PC-3 (cell line): ENCODE measurements at regions not wholly inside any gene's neighbourhood (a gene's known extent, or its start where the extent isn't known, plus 50 kb on each side); places are given as distances from the start of the nearest gene placed in this dataset.

Experiments
- ATAC-seq: fragments of 200-7000 bp; cut with Tn5 transposase; 2 replicates; pipeline ENCODE4 v1.9.1; 2020; ENCODE audit warnings: mild to moderate bottlenecking, moderate library complexity
- BruUV-seq: library from RNA; stranded (reverse); fragments of 400-500 nt; replicated peaks from 2 replicates; lab custom pipeline; 2021; lab: Mats Ljungman, UMichigan
- CTCF ChIA-PET: fragments of 300-600 bp; sonication (Branson Sonifier 250); formaldehyde crosslinking; loops from one replicate; lab custom pipeline; 2022; ENCODE audit warnings: antibody characterized with exemption; lab: Charles Lee
- POLR2A ChIA-PET: fragments of 300-600 bp; sonication (Branson Sonifier 250); formaldehyde crosslinking; loops from one replicate; lab custom pipeline; 2022; ENCODE audit warnings: antibody characterized with exemption; ENCODE audit not compliant: unreplicated experiment; lab: Charles Lee
- DNase-seq: peaks from one replicate; pipeline ENCODE4 v3.0.0-alpha.2; 2015
- H2AFZ ChIP-seq: fragments of 300-600 bp; sonication (generic); 2 replicates; pipeline ENCODE4 v1.6.0; 2016; ENCODE audit warnings: antibody characterized with exemption, low read length
- H3F3A ChIP-seq: fragments of 300-600 bp; sonication (generic); one replicate; pipeline ENCODE4 v1.6.0; 2017; ENCODE audit warnings: antibody characterized with exemption, low read length, control low read depth, mild to moderate bottlenecking; ENCODE audit not compliant: unreplicated experiment
- H3K27ac ChIP-seq: fragments of 300-600 bp; sonication (generic); 2 replicates; pipeline ENCODE4 v1.5.1; 2016; ENCODE audit warnings: mild to moderate bottlenecking, low read length
- H3K27me3 ChIP-seq: fragments of 300-600 bp; sonication (generic); 2 replicates; pipeline ENCODE4 v1.6.1; 2016; ENCODE audit warnings: low read length, mixed read lengths
- H3K36me3 ChIP-seq: fragments of 300-600 bp; sonication (generic); 2 replicates; pipeline ENCODE4 v1.6.1; 2016; ENCODE audit warnings: low read depth, mixed run types, low read length, mixed read lengths
- H3K4me1 ChIP-seq: fragments of 300-600 bp; sonication (generic); 2 replicates; pipeline ENCODE4 v1.5.1; 2016; ENCODE audit warnings: low read length; ENCODE audit not compliant: insufficient read depth
- H3K4me2 ChIP-seq: fragments of 300-600 bp; sonication (generic); 2 replicates; pipeline ENCODE4 v1.6.0; 2016; ENCODE audit warnings: low read length
- H3K4me3 ChIP-seq: fragments of 300-600 bp; sonication (generic); 2 replicates; pipeline ENCODE4 v1.5.1; 2016; ENCODE audit warnings: mild to moderate bottlenecking, low read length, mixed read lengths
- H3K79me2 ChIP-seq: fragments of 300-600 bp; sonication (generic); 2 replicates; pipeline ENCODE4 v1.6.1; 2017; ENCODE audit warnings: low read length, mixed read lengths
- H3K9ac ChIP-seq: fragments of 300-600 bp; sonication (generic); 2 replicates; pipeline ENCODE4 v1.6.0; 2016; ENCODE audit warnings: mild to moderate bottlenecking, low read length
- H3K9me2 ChIP-seq: fragments of 300-600 bp; sonication (generic); replicated peaks from 2 replicates; pipeline ENCODE4 v1.6.1; 2016; ENCODE audit warnings: mixed run types, low read length, mixed read lengths
- H3K9me3 ChIP-seq: fragments of 300-600 bp; sonication (generic); 2 replicates; pipeline ENCODE4 v1.6.1; 2016; ENCODE audit warnings: low read length, mixed read lengths
- H4K20me1 ChIP-seq: fragments of 300-600 bp; sonication (generic); 2 replicates; pipeline ENCODE4 v1.6.1; 2016; ENCODE audit warnings: low read length, mixed read lengths
- EZH2 ChIP-seq: fragments of 300-600 bp; sonication (generic); IDR thresholded peaks from one replicate; pipeline ENCODE4 v1.6.1; 2017; ENCODE audit warnings: antibody characterized with exemption, mild to moderate bottlenecking, low read length; ENCODE audit not compliant: unreplicated experiment
- EZH2phosphoT487 ChIP-seq: fragments of 300-600 bp; sonication (generic); IDR thresholded peaks from 2 replicates; pipeline ENCODE4 v1.6.1; 2018; ENCODE audit warnings: mild to moderate bottlenecking, antibody characterized with exemption, low read length, borderline replicate concordance
- intact Hi-C: fragments of 100-400 bp; cut with micrococcal nuclease; formaldehyde crosslinking; loops from 2 replicates; pipeline ENCODE4 v1.9.0; 2023
- TF ChIP-seq, protein P1 (sequence below): fragments of 300-600 bp; sonication (generic); conservative IDR thresholded peaks from 2 replicates; pipeline ENCODE4 v1.5.1; 2017; ENCODE audit warnings: antibody characterized with exemption, low read depth, mild to moderate bottlenecking, low read length

DNA sequence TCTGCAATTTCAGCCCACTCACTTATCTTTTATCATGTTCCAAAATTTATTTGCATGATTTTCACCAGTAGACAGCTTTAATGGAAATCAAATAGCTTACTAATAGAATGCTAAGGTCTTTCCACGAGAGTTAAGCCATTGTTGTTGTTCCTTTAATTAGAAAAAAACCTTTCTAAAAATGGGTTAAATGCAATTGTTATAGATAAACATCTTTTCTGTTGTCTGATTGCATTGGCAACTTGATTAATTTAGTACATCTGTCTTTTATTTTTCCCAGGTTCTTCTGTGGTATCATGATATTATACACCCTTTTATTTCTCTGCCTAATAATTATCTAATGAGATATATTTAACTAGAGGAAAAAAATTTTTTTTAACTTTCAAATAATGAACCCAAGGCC is 487.6 kb upstream of the MBL2 start:
- intact Hi-C loops = no loop called here
- no peak for TF ChIP-seq EZH2phosphoT487
- TF ChIP-seq, protein P1, sequence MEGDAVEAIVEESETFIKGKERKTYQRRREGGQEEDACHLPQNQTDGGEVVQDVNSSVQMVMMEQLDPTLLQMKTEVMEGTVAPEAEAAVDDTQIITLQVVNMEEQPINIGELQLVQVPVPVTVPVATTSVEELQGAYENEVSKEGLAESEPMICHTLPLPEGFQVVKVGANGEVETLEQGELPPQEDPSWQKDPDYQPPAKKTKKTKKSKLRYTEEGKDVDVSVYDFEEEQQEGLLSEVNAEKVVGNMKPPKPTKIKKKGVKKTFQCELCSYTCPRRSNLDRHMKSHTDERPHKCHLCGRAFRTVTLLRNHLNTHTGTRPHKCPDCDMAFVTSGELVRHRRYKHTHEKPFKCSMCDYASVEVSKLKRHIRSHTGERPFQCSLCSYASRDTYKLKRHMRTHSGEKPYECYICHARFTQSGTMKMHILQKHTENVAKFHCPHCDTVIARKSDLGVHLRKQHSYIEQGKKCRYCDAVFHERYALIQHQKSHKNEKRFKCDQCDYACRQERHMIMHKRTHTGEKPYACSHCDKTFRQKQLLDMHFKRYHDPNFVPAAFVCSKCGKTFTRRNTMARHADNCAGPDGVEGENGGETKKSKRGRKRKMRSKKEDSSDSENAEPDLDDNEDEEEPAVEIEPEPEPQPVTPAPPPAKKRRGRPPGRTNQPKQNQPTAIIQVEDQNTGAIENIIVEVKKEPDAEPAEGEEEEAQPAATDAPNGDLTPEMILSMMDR = no peak
- no peak for TF ChIP-seq EZH2
- no peaks in the 10 kb centered on the region for H3K9me2 ChIP-seq
- 0 out of 2 replicates have a peak, but pooled peaks cover 4% of the 10 kb centered on the region for H3K27me3 ChIP-seq
- no peaks in the 10 kb centered on the region for H4K20me1 ChIP-seq
- H3K36me3 ChIP-seq = no peaks in the 10 kb centered on the region
- peaks cover 20% of the 10 kb centered on the region for H3K4me1 ChIP-seq
- H3F3A ChIP-seq = peaks cover 7% of the 10 kb centered on the region
- no peaks in the 10 kb centered on the region for H3K9me3 ChIP-seq
- ATAC-seq (no peak), DNase-seq (no peak)
- H2AFZ ChIP-seq = no peak overlapping the region
- POLR2A ChIA-PET = no interaction called here
- CTCF ChIA-PET = no interaction called here
- H3K4me3 ChIP-seq = no peak overlapping the region
- no TSS peak for BruUV-seq
- no peak overlapping the region for H3K27ac ChIP-seq
- H3K4me2 ChIP-seq = no peak overlapping the region
- no peak overlapping the region for H3K9ac ChIP-seq
- H3K79me2 ChIP-seq = no peaks in the 10 kb centered on the region

DNA sequence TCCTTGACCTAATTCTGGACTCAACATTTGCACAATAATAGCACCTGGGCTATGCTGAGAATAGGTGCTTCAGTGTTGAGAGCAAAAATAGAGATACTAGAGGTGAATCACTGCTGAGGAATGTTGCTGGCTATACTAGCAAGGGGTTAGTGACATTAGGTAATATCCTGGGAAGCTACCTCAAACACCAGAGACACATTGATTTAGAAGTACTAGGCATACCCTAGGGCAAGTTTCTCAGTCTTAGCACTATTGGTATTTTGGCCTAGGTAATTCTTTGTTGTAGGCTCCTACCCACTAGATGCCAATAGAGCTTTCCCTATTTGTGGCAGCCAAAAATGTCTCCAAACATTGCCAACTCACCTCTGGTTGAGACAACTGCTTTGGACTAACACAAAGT is 484.0 kb upstream of the MBL2 start:
- Histone ChIP-seq H3K4me2 (peak overlapping the region; percentile 10), H3K9me3 (no peaks in the 10 kb centered on the region), H3F3A (peaks cover 7% of the 10 kb centered on the region), H3K79me2 (no peaks in the 10 kb centered on the region), H3K27me3 (no peaks in the 10 kb centered on the region), H2AFZ (no peak overlapping the region), H3K27ac (peak overlapping the region; percentile 8), H3K4me3 (no peak overlapping the region), H3K9ac (no peak overlapping the region), H3K36me3 (no peaks in the 10 kb centered on the region), H3K9me2 (no peaks in the 10 kb centered on the region), H4K20me1 (no peaks in the 10 kb centered on the region), H3K4me1 (peaks cover 20% of the 10 kb centered on the region)
- POLR2A ChIA-PET = interaction anchor here (0.5 kb wide), 1 partner anchor 925 kb away, joined by 3 read pairs; no protein-coding TSS in a partner anchor
- CTCF ChIA-PET = interaction anchor here (0.7 kb wide), 1 partner anchor 31 kb away, joined by 4 read pairs; no protein-coding TSS in a partner anchor
- ATAC-seq (peak; percentile 98), DNase-seq (peak; percentile 100)
- no TSS peak for BruUV-seq
- TF ChIP-seq, protein P1 = no peak
- TF ChIP-seq EZH2 = no peak
- no peak for TF ChIP-seq EZH2phosphoT487
- intact Hi-C loops = loop anchor here (2.0 kb wide), 1 partner anchor 58 kb away; no protein-coding TSS in a partner anchor

DNA sequence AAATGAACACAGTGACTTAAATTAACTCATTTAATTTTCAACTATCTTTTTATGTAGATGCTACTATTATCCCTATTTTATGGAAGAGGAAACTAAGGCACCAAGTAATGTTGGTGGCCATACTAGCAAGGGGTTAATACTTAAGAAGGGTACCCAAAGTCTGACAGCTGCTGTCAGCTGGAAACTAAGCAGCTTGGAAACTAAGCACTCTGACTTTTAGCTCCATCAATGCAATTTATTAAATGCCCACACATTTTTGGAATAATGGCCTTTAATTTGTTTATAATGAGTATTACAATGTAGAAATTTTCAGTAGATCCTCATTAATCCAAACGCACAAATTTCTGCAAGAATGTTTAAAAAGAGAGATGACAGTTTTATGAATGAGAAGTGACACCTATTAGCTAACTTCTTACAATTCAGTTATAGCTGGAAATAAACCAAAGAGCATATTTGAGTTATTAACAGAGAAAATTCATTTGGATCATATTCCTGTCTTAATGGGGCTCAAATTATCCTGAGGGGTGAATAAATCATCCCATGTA is 483.1 kb upstream of the MBL2 start:
- H3K9me2 ChIP-seq = no peaks in the 10 kb centered on the region
- H3K9ac ChIP-seq = no peak overlapping the region
- H2AFZ ChIP-seq = no peak overlapping the region
- no peak for ATAC-seq
- H3K27ac ChIP-seq = no peak overlapping the region
- no peaks in the 10 kb centered on the region for H4K20me1 ChIP-seq
- H3K4me3 ChIP-seq = no peak overlapping the region
- DNase-seq = no peak
- ChIA-PET CTCF (no interaction called here), POLR2A (no interaction called here)
- no TSS peak for BruUV-seq
- no peaks in the 10 kb centered on the region for H3K9me3 ChIP-seq
- H3K4me1 ChIP-seq = peaks cover 20% of the 10 kb centered on the region
- H3K27me3 ChIP-seq = no peaks in the 10 kb centered on the region
- H3F3A ChIP-seq = peaks cover 7% of the 10 kb centered on the region
- H3K36me3 ChIP-seq = no peaks in the 10 kb centered on the region
- no peak overlapping the region for H3K4me2 ChIP-seq
- TF ChIP-seq EZH2 (no peak), EZH2phosphoT487 (no peak)
- TF ChIP-seq, protein P1 = no peak
- intact Hi-C loops = loop anchor here (2.0 kb wide), 1 partner anchor 59 kb away; no protein-coding TSS in a partner anchor
- H3K79me2 ChIP-seq = no peaks in the 10 kb centered on the region
